Activated CD4-positive, CD25-positive, alpha-beta regulatory T cell treated with anti-CD3 and anti-CD28 coated beads, Interleukin-2, amount 50 U/mL, for 16 hours (primary cell): ENCODE measurements at regions not wholly inside any gene's neighbourhood (a gene's known extent, or its start where the extent isn't known, plus 50 kb on each side); places are given as distances from the start of the nearest gene placed in this dataset.

Experiments used
- DNase-seq: peaks from one replicate; pipeline ENCODE4 v3.0.0-alpha.2; 2020; ENCODE audit warnings: low read depth, low spot score

GRCh38 chr4:89551191-89551590 lies 243.6 kb upstream of the GPRIN3 start:
- DNase-seq, result no peak

- no peak for DNase-seq
Measured at GRCh38 chr4:89549907-89550306, 242.3 kb upstream of the GPRIN3 start.

DNA sequence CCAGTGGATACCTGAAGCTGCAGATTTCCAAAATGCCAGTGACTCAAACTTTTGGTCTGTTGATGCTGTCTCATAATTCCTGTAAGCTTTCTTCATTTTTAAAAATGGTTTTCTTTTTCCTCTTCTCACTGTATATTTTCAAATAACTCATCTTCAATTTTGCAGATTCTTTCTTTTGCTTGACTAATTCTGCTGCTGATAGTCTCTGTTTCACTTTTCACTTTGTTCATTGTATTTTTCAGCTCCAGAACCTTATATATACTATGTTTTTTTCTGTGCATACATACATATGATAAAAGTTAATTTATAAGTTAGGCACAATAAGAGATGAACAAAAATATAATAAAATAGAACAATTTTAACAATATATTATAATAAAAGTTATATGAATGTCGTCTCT lies 237.7 kb upstream of the GPRIN3 start:
- DNase-seq, result no peak

DNA sequence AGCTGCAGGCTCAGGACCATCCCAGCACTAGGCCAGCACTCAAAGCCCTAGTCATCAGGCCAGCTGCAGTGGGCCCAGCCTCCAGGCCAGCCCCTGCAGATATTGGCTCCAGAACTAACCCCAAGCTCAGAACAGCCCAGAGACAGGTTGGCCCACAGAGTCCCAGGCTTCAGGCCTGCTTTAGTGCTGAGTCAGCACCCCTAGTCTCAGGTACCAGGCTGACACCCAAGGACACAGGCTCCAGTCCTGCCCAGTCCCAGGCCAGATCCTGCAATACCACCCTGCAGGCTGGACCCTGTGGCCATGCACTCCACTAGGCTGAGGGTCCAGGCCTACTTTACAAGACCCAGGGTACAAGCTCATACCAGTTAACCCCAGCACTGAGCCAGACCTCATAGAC lies 234.4 kb upstream of the GPRIN3 start:
- no peak for DNase-seq

- no peak for DNase-seq
Measured at GRCh38 chr4:89539797-89540711, 232.5 kb upstream of the GPRIN3 start.

DNA sequence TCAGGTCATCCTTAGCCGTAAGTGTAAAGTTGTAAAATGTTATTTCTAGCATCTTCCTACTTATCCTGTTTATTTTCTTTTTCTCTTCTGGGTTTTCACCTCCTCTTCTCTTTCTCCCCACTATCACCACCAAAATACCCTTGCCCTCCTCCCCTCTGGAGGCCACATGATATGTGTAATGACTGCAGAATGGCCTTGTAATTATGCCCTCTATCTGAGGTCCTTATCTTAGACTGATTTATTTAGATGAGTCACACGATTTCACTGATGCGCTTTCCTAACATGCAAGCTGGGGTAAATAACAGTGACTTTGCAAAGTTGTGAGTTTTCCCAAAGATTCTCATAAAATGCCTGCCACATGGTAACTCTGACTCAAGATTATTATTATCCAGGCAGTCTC lies 231.8 kb upstream of the GPRIN3 start:
- DNase-seq, result no peak

DNA sequence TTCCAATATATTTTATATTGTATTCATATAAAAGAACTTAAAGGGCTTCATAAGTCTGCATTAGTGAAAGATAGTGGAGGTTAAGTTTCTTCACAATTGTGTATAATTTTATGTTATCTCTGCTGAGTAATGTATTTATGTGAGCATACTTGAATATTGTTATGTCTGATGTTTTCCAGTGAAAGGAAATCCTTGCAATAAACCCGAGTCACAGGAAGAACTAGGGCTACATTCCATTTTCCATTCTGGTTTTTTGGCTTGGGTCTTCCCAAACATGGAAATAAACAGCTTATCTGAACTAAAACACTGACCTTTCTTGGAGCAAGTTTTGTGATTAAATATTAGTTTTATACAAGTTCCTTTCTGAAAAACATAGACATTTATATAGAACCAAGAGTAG lies 231.3 kb upstream of the GPRIN3 start:
- DNase-seq, result no peak

DNA sequence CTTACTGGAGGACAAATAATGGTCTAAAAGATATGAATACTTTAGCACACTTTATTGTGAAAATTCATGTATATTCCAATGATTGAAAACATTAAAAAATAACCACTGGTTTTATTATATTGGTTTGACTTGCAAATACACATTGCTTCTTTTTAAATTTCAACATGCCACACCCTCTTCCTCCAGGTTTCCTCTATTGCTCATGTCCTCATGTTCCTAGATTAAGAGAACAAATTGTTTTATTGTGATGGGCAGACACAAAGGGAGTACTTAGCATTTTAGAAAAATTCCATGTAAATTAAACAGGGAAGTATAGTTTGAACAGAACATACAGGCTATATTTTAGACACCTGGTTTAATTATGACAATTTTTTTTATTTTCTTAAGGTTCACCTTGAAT lies 230.6 kb upstream of the GPRIN3 start:
- DNase-seq, result no peak

DNA sequence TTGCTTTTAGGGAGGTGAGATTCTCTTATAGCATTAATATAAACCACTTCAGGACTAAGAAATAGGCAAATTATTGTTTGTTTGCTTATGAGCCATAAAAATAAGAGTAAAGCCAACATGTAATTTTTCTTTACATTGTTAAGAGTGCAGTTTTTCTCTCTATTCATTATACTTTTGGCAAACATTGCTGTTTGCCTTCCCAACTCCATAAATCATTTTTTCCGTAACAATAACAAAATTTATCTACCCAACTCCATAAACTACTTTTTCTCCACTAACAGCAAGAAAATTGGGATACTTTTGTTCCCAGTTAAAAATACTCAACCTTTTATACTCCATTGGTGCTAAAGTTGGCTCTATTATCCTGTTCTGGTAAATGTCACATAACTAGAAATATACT lies 229.7 kb upstream of the GPRIN3 start:
- DNase-seq, result no peak

GRCh38 chr4:89535251-89535650 lies 227.7 kb upstream of the GPRIN3 start:
- no peak for DNase-seq

DNA sequence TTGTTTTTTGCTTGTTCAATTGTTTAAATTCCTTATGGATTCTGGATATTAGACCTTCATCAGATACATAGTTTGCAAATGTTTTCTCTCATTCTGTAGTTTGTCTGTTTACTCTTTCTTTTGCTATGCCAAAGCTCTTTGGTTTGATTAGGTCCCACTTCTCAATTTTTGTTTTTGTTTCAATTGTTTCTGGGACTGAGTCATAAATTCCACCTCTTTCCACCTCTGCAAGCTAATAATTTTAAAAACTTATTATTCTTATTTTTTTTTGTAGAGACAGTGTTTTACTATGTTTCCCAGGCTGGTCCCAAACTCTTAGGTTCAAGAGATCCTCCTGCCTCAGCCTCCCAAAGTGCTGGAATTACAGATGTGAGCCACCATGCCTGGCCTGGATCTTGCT lies 226.8 kb upstream of the GPRIN3 start:
- DNase-seq, result no peak

- DNase-seq, result no peak
Measured at GRCh38 chr4:89531932-89532640, 224.5 kb upstream of the GPRIN3 start.

DNA sequence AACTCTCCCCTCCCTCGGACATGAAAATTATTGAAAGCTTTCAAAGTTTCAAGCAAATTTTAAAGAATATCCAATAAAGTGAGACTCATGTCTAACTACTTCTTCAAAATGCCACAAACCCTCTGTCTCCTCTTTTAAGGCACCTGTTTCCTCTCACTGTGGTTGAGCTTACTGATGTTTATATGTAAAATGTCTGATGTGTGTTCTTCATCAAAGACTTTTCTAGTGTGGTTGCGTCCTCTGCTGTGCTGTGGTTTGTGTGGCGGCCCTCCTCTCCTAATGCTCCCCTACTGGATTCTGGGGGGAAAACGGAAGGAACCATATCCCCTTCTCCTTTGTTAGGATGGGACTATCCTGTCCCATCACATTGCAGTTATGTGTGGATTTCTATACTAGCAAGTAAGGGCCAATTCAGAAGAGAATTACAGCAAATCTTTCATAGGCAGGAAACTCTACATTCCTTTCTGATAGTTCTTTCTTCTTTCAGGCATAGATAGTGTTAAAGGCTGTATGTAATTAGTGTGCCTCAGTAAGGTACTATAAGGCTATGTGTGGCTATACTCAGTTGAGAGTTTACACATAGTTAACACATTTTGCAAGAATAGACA lies 221.0 kb upstream of the GPRIN3 start:
- no peak for DNase-seq

- no peak for DNase-seq
Measured at GRCh38 chr4:89521826-89522225, 214.2 kb upstream of the GPRIN3 start.

DNA sequence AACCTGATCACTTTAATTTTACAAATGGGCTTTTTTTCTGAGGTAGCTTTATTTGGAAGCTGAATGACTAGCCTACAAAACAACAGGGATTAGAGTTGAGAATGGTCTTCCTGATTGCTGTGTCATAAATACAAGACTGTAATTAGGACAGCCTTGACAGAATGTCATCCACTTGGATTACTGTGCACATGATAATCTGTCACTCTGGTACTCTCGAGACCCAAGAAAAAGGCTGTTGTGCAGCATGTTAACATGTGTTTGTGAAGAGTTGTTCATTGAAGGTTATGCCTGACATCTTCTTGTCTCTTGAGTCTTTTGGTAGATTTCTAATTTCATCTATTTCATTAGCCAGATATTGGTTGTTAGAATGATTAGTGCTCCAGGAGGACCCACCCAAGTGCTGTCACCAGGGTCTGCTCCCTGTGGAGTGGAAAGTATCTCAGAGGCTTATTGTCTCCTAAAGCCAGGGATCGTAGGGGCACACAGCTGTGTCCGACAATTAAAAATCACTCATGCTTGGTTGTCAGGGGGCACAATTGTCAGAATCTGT lies 212.2 kb upstream of the GPRIN3 start:
- no peak for DNase-seq

- DNase-seq, result no peak
Measured at GRCh38 chr4:89518259-89518658, 210.7 kb upstream of the GPRIN3 start.

GRCh38 chr4:89514811-89515210 lies 207.2 kb upstream of the GPRIN3 start:
- no peak for DNase-seq

DNA sequence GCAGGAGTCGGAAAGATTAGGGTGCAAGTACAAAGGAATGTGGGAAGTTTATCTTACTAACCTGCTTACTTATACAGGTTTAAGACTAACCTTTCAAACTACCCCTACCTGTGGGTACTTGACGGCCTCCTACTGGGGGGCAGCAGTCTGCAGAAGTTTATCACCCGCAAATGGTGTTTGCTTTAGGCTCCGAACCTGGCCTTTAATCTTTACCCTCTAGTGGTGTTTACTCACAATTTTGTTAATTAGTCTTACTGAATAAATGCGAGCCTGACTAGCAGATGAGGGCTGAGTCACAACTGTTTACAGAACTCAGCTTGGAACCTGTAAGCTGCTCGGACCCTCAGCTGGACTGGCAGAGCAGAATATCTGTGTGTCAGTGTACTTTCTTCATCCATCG lies 204.2 kb upstream of the GPRIN3 start:
- no peak for DNase-seq

GRCh38 chr4:89509708-89510281 lies 202.2 kb upstream of the GPRIN3 start:
- DNase-seq, result no peak

- no peak for DNase-seq
Measured at GRCh38 chr4:89506866-89507491, 199.4 kb upstream of the GPRIN3 start.

- DNase-seq, result no peak
Measured at GRCh38 chr4:89502581-89502980, 195.0 kb upstream of the GPRIN3 start.
